ENCODE measurements at regions not wholly inside any gene's neighbourhood (a gene's known extent, or its start where the extent isn't known, plus 50 kb on each side); places are given as distances from the start of the nearest gene placed in this dataset.

DNA sequence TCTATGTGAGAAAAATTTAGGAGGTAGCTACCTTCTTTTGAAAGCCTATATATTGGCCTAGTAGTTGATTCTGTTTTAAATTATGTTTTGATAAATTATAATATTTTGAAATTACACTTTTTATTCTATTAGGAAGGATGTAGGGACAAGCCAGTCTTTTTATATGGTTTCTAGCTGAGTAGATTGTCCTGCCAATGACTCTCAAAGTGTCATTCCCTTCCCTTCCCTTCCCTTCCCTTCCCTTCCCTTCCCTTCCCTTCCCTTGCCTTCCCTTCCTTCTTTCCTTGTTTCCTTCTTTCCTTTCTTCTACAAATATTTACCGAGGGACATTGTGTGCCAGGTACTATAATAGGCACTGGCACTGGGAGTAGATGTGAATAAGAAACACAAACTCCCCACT is 99.7 kb upstream of the HDAC9 start:
- TF ChIP-seq POLR2AphosphoS5 (IDR thresholded peaks at IDR 0.05): no peak
- TF ChIP-seq, protein P1, sequence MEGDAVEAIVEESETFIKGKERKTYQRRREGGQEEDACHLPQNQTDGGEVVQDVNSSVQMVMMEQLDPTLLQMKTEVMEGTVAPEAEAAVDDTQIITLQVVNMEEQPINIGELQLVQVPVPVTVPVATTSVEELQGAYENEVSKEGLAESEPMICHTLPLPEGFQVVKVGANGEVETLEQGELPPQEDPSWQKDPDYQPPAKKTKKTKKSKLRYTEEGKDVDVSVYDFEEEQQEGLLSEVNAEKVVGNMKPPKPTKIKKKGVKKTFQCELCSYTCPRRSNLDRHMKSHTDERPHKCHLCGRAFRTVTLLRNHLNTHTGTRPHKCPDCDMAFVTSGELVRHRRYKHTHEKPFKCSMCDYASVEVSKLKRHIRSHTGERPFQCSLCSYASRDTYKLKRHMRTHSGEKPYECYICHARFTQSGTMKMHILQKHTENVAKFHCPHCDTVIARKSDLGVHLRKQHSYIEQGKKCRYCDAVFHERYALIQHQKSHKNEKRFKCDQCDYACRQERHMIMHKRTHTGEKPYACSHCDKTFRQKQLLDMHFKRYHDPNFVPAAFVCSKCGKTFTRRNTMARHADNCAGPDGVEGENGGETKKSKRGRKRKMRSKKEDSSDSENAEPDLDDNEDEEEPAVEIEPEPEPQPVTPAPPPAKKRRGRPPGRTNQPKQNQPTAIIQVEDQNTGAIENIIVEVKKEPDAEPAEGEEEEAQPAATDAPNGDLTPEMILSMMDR (IDR thresholded peaks at IDR 0.05): no peak
- no peak for TF ChIP-seq POLR2A (IDR thresholded peaks at IDR 0.05)
